SK-MEL-5 (cell line): ENCODE measurements at regions not wholly inside any gene's neighbourhood (a gene's known extent, or its start where the extent isn't known, plus 50 kb on each side); places are given as distances from the start of the nearest gene placed in this dataset.

Experiments used
- DNase-seq: peaks from one replicate; pipeline ENCODE4 v3.0.0-alpha.2; 2016; ENCODE audit warnings: low read depth, low spot score
- in situ Hi-C: cut with HindIII; loops from 2 replicates; pipeline ENCODE4 v1.10.0; 2016; ENCODE audit warnings: low sequenced_read_pairs, high pct_unique_total_duplicates, low pct_unique_long_range_greater_than_20kb

GRCh38 chr10:123417414-123417813 is 248.7 kb upstream of the GPR26 start:
- no peak for DNase-seq
- in situ Hi-C loops: no loop called here

- in situ Hi-C loops: no loop called here
- DNase-seq: no peak
Observed at GRCh38 chr10:123421461-123421860, 244.7 kb upstream of the GPR26 start.

- in situ Hi-C loops: no loop called here
- DNase-seq: no peak
Observed at GRCh38 chr10:123422261-123422660, 243.9 kb upstream of the GPR26 start.

- in situ Hi-C loops: no loop called here
- DNase-seq: no peak
Observed at GRCh38 chr10:123424537-123424936, 241.6 kb upstream of the GPR26 start.

GRCh38 chr10:123425680-123426079 is 240.5 kb upstream of the GPR26 start:
- in situ Hi-C loops: no loop called here
- DNase-seq: no peak

GRCh38 chr10:123427165-123427786 is 238.9 kb upstream of the GPR26 start:
- in situ Hi-C loops: no loop called here
- peak; percentile 20 for DNase-seq

GRCh38 chr10:123428391-123428790 is 237.8 kb upstream of the GPR26 start:
- in situ Hi-C loops: no loop called here
- DNase-seq: no peak

GRCh38 chr10:123429706-123430221 is 236.4 kb upstream of the GPR26 start:
- no peak for DNase-seq
- in situ Hi-C loops: no loop called here

GRCh38 chr10:123433539-123433938 is 232.6 kb upstream of the GPR26 start:
- no peak for DNase-seq
- in situ Hi-C loops: no loop called here

- in situ Hi-C loops: no loop called here
- DNase-seq: no peak
Observed at GRCh38 chr10:123434435-123435039, 231.6 kb upstream of the GPR26 start.

GRCh38 chr10:123442901-123443300 is 223.3 kb upstream of the GPR26 start:
- in situ Hi-C loops: no loop called here
- no peak for DNase-seq

- no peak for DNase-seq
- in situ Hi-C loops: no loop called here
Observed at GRCh38 chr10:123443924-123444323, 222.2 kb upstream of the GPR26 start.

GRCh38 chr10:123445261-123445775 is 220.8 kb upstream of the GPR26 start:
- in situ Hi-C loops: no loop called here

GRCh38 chr10:123446449-123447156 is 219.6 kb upstream of the GPR26 start:
- no peak for DNase-seq
- in situ Hi-C loops: no loop called here

More at GRCh38 chr10:123445261-123445775, 220.8 kb upstream of the GPR26 start:
- DNase-seq: no peak

- in situ Hi-C loops: no loop called here
- DNase-seq: no peak
Observed at GRCh38 chr10:123449234-123449962, 216.8 kb upstream of the GPR26 start.

- in situ Hi-C loops: no loop called here
- no peak for DNase-seq
Observed at GRCh38 chr10:123450956-123451605, 215.1 kb upstream of the GPR26 start.

- in situ Hi-C loops: no loop called here
- DNase-seq: peak; percentile 26
Observed at GRCh38 chr10:123451618-123452245, 214.4 kb upstream of the GPR26 start.
